SK-N-SH (cell line): ENCODE measurements at regions not wholly inside any gene's neighbourhood (a gene's known extent, or its start where the extent isn't known, plus 50 kb on each side); places are given as distances from the start of the nearest gene placed in this dataset.

Experiments
- CTCF ChIP-seq: fragments of 200-600 bp; sonication (generic); IDR thresholded peaks from 2 replicates; pipeline ENCODE4 v1.6.1; 2017; ENCODE audit warnings: antibody characterized with exemption, mild to moderate bottlenecking, moderate library complexity
- EP300 ChIP-seq, 2 experiments: IDR thresholded peaks; 2 replicates each; pipeline versions ENCODE4 v1.4.0 to v1.6.1; 2012; ENCODE audit warnings: borderline replicate concordance in 1 of 2, low read depth in 1 of 2, low read length in 1 of 2
- EZH2phosphoT487 ChIP-seq: fragments of 200-600 bp; sonication (generic); IDR thresholded peaks from 2 replicates; pipeline ENCODE4 v1.6.1; 2017; ENCODE audit warnings: low read depth, mixed run types, mild to moderate bottlenecking, antibody characterized with exemption, moderate library complexity, borderline replicate concordance
- FOXJ3 ChIP-seq: sonication (generic); formaldehyde crosslinking; IDR thresholded peaks from 2 replicates; pipeline ENCODE4 v1.5.1; 2020; ENCODE audit warnings: mild to moderate bottlenecking, missing genetic modification reagents
- FOXM1 ChIP-seq: IDR thresholded peaks from 2 replicates; pipeline ENCODE4 v1.4.0; 2012; ENCODE audit warnings: low read depth, mild to moderate bottlenecking
- JUND ChIP-seq: IDR thresholded peaks from 2 replicates; pipeline ENCODE4 v1.4.0; 2012
- MAX ChIP-seq: IDR thresholded peaks from 2 replicates; pipeline ENCODE4 v1.4.0; 2012; ENCODE audit warnings: low read depth
- PBX3 ChIP-seq: IDR thresholded peaks from 2 replicates; pipeline ENCODE4; 2012
- RAD21 ChIP-seq: IDR thresholded peaks from 2 replicates; pipeline ENCODE4 v1.6.1; 2012; ENCODE audit warnings: mild to moderate bottlenecking, low read length
- TAF1 ChIP-seq: IDR thresholded peaks from 2 replicates; pipeline ENCODE4 v1.6.1; 2012; ENCODE audit warnings: low read depth, mild to moderate bottlenecking, low read length, moderate library complexity, borderline replicate concordance
- TCF12 ChIP-seq: IDR thresholded peaks from 2 replicates; pipeline ENCODE4 v1.4.0; 2012
- YY1 ChIP-seq: IDR thresholded peaks from 2 replicates; pipeline ENCODE4 v1.4.0; 2012; ENCODE audit warnings: low read depth, mild to moderate bottlenecking
- TF ChIP-seq, protein P1 (sequence below): IDR thresholded peaks from 2 replicates; pipeline ENCODE4 v1.4.0; 2012; ENCODE audit warnings: low read depth, borderline replicate concordance
- TF ChIP-seq, protein P2 (sequence below): fragments of 150-350 bp; IDR thresholded peaks from 2 replicates; pipeline ENCODE4 v1.6.1; 2017; ENCODE audit warnings: antibody characterized with exemption, low read length, low read depth, borderline replicate concordance

DNA sequence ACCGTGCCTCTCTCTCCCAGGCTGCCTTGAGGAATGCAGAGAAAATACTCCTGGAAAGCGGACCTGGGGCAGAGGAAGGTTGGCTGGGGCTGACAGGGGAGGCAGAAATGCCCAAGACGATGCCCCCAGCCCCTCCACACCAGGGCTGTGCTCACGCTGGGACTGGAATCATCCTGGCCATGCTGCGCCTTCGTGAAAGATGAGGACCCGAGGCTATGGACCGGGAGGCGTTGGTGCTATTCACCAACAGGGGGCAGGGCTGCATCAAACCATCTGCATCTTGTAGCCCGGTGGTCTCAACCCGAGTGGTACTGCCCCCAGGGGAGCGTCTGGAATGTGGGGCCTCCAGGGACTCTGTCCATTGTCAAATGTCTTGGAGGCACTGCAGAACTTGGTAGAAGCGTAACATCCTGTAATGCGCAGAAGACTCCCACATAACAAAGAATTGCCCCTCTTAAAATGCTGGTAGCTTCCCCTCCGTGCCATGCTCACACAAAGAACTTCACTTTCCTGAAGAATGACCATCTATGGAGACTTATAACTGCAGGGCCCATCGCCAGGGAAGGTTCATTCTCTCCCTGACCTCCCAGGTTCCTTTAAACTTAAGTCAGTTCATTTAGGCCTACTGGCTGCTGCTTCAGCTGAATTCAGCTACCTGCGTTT lies 251.2 kb downstream of the RRAGC start:
- TF ChIP-seq EZH2phosphoT487 (no peak), JUND (no peak), PBX3 (no peak), MAX (no peak), TAF1 (no peak), FOXM1 (no peak), CTCF (peak; percentile 46), FOXJ3 (CRISPR knock-in tag) (no peak), EP300 (IDR thresholded peaks at IDR 0.05; ENCODE audit: borderline replicate concordance in 1 of 2, low read depth in 1 of 2, low read length in 1 of 2) (no peak), TCF12 (no peak), RAD21 (peak; percentile 31; the same call in 1 of the 2 replicates), YY1 (no peak)
- TF ChIP-seq, protein P1, sequence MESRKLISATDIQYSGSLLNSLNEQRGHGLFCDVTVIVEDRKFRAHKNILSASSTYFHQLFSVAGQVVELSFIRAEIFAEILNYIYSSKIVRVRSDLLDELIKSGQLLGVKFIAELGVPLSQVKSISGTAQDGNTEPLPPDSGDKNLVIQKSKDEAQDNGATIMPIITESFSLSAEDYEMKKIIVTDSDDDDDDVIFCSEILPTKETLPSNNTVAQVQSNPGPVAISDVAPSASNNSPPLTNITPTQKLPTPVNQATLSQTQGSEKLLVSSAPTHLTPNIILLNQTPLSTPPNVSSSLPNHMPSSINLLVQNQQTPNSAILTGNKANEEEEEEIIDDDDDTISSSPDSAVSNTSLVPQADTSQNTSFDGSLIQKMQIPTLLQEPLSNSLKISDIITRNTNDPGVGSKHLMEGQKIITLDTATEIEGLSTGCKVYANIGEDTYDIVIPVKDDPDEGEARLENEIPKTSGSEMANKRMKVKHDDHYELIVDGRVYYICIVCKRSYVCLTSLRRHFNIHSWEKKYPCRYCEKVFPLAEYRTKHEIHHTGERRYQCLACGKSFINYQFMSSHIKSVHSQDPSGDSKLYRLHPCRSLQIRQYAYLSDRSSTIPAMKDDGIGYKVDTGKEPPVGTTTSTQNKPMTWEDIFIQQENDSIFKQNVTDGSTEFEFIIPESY = no peak
- TF ChIP-seq, protein P2, sequence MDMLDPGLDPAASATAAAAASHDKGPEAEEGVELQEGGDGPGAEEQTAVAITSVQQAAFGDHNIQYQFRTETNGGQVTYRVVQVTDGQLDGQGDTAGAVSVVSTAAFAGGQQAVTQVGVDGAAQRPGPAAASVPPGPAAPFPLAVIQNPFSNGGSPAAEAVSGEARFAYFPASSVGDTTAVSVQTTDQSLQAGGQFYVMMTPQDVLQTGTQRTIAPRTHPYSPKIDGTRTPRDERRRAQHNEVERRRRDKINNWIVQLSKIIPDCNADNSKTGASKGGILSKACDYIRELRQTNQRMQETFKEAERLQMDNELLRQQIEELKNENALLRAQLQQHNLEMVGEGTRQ = no peak
